ENCODE measurements at regions not wholly inside any gene's neighbourhood (a gene's known extent, or its start where the extent isn't known, plus 50 kb on each side); places are given as distances from the start of the nearest gene placed in this dataset.

- H3K27ac ChIP-seq = no peak overlapping the region
- no peaks in the 10 kb centered on the region for H3K27me3 ChIP-seq
- H3K4me3 ChIP-seq = no peak overlapping the region
- H3K4me1 ChIP-seq = no peaks in the 10 kb centered on the region
- FAIRE-seq (no peak), DNase-seq (no peak), ATAC-seq (no peak)
- WGBS, 2 donors = 39 to 41% methylated on average over 2 of the region's 2 CpGs
- intact Hi-C loops (cut with DNase I) = loop anchor here in 1 of 3 donors (10.0 kb wide), 1 partner anchor 955 kb away; no protein-coding TSS in a partner anchor
- no peaks in the 10 kb centered on the region for H3K36me3 ChIP-seq
- TF ChIP-seq, protein P1, sequence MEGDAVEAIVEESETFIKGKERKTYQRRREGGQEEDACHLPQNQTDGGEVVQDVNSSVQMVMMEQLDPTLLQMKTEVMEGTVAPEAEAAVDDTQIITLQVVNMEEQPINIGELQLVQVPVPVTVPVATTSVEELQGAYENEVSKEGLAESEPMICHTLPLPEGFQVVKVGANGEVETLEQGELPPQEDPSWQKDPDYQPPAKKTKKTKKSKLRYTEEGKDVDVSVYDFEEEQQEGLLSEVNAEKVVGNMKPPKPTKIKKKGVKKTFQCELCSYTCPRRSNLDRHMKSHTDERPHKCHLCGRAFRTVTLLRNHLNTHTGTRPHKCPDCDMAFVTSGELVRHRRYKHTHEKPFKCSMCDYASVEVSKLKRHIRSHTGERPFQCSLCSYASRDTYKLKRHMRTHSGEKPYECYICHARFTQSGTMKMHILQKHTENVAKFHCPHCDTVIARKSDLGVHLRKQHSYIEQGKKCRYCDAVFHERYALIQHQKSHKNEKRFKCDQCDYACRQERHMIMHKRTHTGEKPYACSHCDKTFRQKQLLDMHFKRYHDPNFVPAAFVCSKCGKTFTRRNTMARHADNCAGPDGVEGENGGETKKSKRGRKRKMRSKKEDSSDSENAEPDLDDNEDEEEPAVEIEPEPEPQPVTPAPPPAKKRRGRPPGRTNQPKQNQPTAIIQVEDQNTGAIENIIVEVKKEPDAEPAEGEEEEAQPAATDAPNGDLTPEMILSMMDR (IDR thresholded peaks at IDR 0.05) = no peak
- no peaks in the 10 kb centered on the region for H3K9me3 ChIP-seq
Observed at GRCh38 chr18:5059696-5060032, 137.4 kb downstream of the AKAIN1 start.

- H3K4me1 ChIP-seq = no peaks in the 10 kb centered on the region
- TF ChIP-seq, protein P1 (IDR thresholded peaks at IDR 0.05) = no peak
- no peak overlapping the region for H3K4me3 ChIP-seq
- DNase-seq (no peak), FAIRE-seq (no peak), ATAC-seq (peak in 1 of 4 donors; percentile 33)
- no peak overlapping the region for H3K27ac ChIP-seq
- H3K27me3 ChIP-seq = no peaks in the 10 kb centered on the region
- H3K36me3 ChIP-seq = no peaks in the 10 kb centered on the region
- no peaks in the 10 kb centered on the region for H3K9me3 ChIP-seq
- intact Hi-C loops (cut with DNase I) = loop anchor here in 1 of 3 donors (10.0 kb wide), 1 partner anchor 954 kb away; no protein-coding TSS in a partner anchor
- WGBS, 2 donors = 49 to 53% methylated on average over 17 of the region's 17 CpGs
Observed at GRCh38 chr18:5058768-5059695, 138.0 kb downstream of the AKAIN1 start.

DNA sequence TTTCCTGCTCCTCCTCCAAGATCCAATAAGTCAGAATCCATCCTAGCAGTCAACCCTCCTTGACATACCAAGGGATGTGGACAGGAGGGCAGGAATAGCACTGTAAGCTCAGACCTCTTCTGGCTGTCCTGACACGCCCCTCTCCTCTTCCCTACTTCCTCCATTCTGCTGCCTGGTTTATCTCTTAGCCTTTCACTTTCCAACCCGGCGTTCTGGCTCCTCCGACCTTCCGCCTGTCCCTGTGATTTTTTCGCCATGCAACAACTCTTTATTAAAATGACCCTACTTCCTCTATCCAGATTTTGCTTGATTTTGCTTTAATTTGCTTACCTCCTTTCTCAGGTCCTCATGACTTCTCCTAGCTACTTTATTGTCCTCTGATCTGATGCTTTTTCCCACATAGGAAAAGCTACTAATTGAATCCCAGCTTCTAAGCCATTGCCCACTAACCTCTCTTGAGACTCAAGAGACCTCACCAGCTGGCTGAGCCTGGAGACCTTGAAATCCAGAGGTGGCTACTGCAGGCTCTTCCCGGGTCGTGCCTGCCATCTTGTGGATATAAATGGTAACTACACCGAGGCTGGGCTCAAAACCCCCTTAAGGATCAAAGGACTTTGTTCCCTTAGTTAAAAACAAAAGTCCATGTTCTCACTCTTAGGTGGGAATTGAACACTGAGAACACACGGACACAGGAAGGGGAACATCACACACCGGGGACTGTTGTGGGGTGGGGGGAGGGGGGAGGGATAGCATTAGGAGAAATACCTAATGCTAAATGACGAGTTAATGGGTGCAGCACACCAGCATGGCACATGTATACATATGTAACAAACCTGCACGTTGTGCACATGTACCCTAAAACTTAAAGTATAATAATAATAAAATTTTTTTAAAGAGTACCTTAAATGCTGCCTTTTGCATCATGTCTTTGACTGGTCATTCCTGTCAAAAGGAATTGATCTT is 139.4 kb downstream of the AKAIN1 start:
- Histone ChIP-seq H3K9me3 (no peaks in the 10 kb centered on the region), H3K4me3 (no peak overlapping the region), H3K4me1 (no peaks in the 10 kb centered on the region), H3K27me3 (peaks cover 0 to 3% (median 0%) of the 10 kb centered on the region in 4 donors), H3K36me3 (no peaks in the 10 kb centered on the region), H3K27ac (no peak overlapping the region)
- 20 to 25% methylated on average over 13 of the region's 13 CpGs for WGBS, 2 donors
- intact Hi-C loops (cut with DNase I) = loop anchor here in 1 of 3 donors (10.0 kb wide), 1 partner anchor 953 kb away; no protein-coding TSS in a partner anchor
- ATAC-seq (peak; percentile 60 to 98 (median 92)), FAIRE-seq (no peak), DNase-seq (peak; percentile 33 to 66 (median 60))
- TF ChIP-seq, protein P1 (IDR thresholded peaks at IDR 0.05) = peak; percentile 69 to 77 (median 74)

DNA sequence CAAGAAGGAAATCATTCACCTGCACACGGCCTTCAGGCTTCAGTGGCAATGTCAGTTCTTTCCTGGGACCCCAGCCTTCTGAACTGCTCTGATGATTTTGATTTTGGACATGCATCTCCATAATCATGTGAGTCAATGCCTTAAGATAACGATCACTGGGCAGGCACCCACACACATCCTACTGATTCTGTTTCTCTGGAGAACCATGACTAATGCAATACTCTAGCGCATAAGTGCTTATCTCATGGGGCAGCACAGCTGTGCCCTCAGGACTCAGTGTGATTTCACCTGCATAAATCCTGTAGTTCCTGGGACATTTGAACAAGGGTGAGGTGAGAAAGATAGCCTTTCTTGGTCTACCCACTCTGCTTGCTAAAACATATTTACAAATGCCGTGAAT is 144.6 kb downstream of the AKAIN1 start:
- no peak overlapping the region for H3K27ac ChIP-seq
- TF ChIP-seq, protein P1 (IDR thresholded peaks at IDR 0.05) = no peak
- H3K9me3 ChIP-seq = no peaks in the 10 kb centered on the region
- H3K4me1 ChIP-seq = no peaks in the 10 kb centered on the region
- no peak for ATAC-seq
- 37 to 38% methylated on average over 4 of the region's 4 CpGs for WGBS, 2 donors
- no peak overlapping the region for H3K4me3 ChIP-seq
- H3K27me3 ChIP-seq = peaks cover 0 to 3% (median 0%) of the 10 kb centered on the region in 4 donors
- no peak for FAIRE-seq
- no peak for DNase-seq
- H3K36me3 ChIP-seq = no peaks in the 10 kb centered on the region
- intact Hi-C loops (cut with DNase I) = loop anchor here in 1 of 3 donors (10.0 kb wide), 1 partner anchor 948 kb away; no protein-coding TSS in a partner anchor
